ENCODE measurements at regions not wholly inside any gene's neighbourhood (a gene's known extent, or its start where the extent isn't known, plus 50 kb on each side); places are given as distances from the start of the nearest gene placed in this dataset.

GRCh38 chr4:162715401-162715800 lies 451.3 kb downstream of the NAF1 start:
- no peak for TF ChIP-seq CTCF (conservative IDR thresholded peaks at IDR 0.05; ENCODE audit: low read length)
- no peak for TF ChIP-seq EZH2phosphoT487 (IDR thresholded peaks at IDR 0.05; ENCODE audit: borderline replicate concordance)

Measured in Loucy (cell line).